Heart left ventricle (tissue), 13 donors: ENCODE measurements at regions not wholly inside any gene's neighbourhood (a gene's known extent, or its start where the extent isn't known, plus 50 kb on each side); places are given as distances from the start of the nearest gene placed in this dataset.

Experiments
- POLR2A ChIP-seq, 2 donors: fragments of 450-650 bp; IDR thresholded peaks; one replicate each; pipeline ENCODE4 v1.6.1; 2017; ENCODE audit warnings: antibody characterized with exemption in 2 of 2, mild to moderate bottlenecking in 2 of 2, moderate library complexity in 2 of 2
- TF ChIP-seq, protein P1 (sequence below), 12 donors: fragments of 200-600 bp; sonication (generic) in 4 of 12; IDR thresholded peaks; one replicate each; pipeline versions ENCODE4 v1.5.0 to v1.8.0; 2018 to 2022; ENCODE audit warnings: antibody characterized with exemption in 12 of 12, mild to moderate bottlenecking in 5 of 12
- donor health status: ischemic (EF 13 %, LVEDD 7.1; RV severe dilation, severe dysfunction).
- donor health status: DM: no; HTN: yes; CAD: no.
- donor health status: DM: no; HTN: no; CAD: no.
- donor health status: ischemic (EF 25% LVEDD 6.9; RV normal size, moderate dysfunction).
- donor health status: ischemic (EF 25% LVEDD 5.7; RV mildly dilated, moderate dysfunction).
- donor health status: ischemic (EF 35%, LVEDD 5.7; RV mildly dilated, moderate dysfunction).
- donor health status: nonischemic (EF 11% LVEDD 7.7; RV severe dilation, severe dysfunction).
- donor health status: DM: yes; HTN: yes; CAD: no.
- donor health status: PGD.
- donor health status: ischemic (EF 29% LVEDD 5.4; RV normal size, mild dysfunction).
- donor health status: nonischemic (EF 23%, LVEDD 6.1; RV moderate dilation, normal function).

DNA sequence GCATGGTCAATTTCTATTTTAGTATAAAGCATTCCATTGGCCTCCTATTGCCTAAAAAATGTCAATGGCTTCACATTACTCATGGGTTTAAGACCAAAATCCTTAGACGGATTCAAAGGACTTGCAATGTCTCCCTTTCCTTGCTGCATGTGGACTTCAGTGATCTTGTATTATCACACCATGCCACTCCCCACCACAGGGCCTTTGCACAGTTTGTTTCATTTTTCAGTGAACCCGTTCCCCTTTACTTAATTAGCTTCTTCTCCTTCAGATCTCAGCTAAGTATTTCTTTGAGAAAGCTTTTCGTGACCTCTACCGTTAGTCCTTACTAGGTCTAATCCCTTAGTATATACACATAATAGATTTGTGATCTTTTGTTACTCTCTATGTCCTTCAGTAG, 269.7 kb downstream of the FAM76B start:
- TF ChIP-seq, protein P1, sequence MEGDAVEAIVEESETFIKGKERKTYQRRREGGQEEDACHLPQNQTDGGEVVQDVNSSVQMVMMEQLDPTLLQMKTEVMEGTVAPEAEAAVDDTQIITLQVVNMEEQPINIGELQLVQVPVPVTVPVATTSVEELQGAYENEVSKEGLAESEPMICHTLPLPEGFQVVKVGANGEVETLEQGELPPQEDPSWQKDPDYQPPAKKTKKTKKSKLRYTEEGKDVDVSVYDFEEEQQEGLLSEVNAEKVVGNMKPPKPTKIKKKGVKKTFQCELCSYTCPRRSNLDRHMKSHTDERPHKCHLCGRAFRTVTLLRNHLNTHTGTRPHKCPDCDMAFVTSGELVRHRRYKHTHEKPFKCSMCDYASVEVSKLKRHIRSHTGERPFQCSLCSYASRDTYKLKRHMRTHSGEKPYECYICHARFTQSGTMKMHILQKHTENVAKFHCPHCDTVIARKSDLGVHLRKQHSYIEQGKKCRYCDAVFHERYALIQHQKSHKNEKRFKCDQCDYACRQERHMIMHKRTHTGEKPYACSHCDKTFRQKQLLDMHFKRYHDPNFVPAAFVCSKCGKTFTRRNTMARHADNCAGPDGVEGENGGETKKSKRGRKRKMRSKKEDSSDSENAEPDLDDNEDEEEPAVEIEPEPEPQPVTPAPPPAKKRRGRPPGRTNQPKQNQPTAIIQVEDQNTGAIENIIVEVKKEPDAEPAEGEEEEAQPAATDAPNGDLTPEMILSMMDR (IDR thresholded peaks at IDR 0.05) = no peak
- no peak for TF ChIP-seq POLR2A (IDR thresholded peaks at IDR 0.05)
